GM12865 (cell line): ENCODE measurements at regions not wholly inside any gene's neighbourhood (a gene's known extent, or its start where the extent isn't known, plus 50 kb on each side); places are given as distances from the start of the nearest gene placed in this dataset.

ENCODE experiments used
- DNase-seq: peaks from one replicate; pipeline ENCODE4 v3.0.0; 2010; ENCODE audit warnings: low read depth
- H3K4me3 ChIP-seq: 2 replicates; pipeline ENCODE4 v1.5.1; 2011; ENCODE audit warnings: mild to moderate bottlenecking, low read depth, low read length, control low read depth
- CTCF ChIP-seq: IDR thresholded peaks from 2 replicates; pipeline ENCODE4 v1.5.1; 2011; ENCODE audit warnings: low read length, control low read depth, low read depth, inconsistent platforms; ENCODE audit not compliant: insufficient read depth; ENCODE audit errors: missing control alignments

- no peak overlapping the region for H3K4me3 ChIP-seq
- no peak for TF ChIP-seq CTCF
- DNase-seq = no peak
Measured at GRCh38 chr2:123015186-123015585, 1009.9 kb upstream of the CNTNAP5 start.

- no peak for TF ChIP-seq CTCF
- H3K4me3 ChIP-seq = no peak overlapping the region
- no peak for DNase-seq
Measured at GRCh38 chr2:123035541-123035940, 989.5 kb upstream of the CNTNAP5 start.

GRCh38 chr2:123036300-123036699 is 988.8 kb upstream of the CNTNAP5 start:
- no peak for TF ChIP-seq CTCF
- DNase-seq = no peak

GRCh38 chr2:123040506-123040905 is 984.6 kb upstream of the CNTNAP5 start:
- no peak for TF ChIP-seq CTCF
- DNase-seq = no peak
- no peak overlapping the region for H3K4me3 ChIP-seq

More at GRCh38 chr2:123036300-123036699, 988.8 kb upstream of the CNTNAP5 start:
- no peak overlapping the region for H3K4me3 ChIP-seq

GRCh38 chr2:123043458-123043857 is 981.6 kb upstream of the CNTNAP5 start:
- no peak for TF ChIP-seq CTCF
- no peak overlapping the region for H3K4me3 ChIP-seq
- DNase-seq = no peak

GRCh38 chr2:123045713-123046112 is 979.4 kb upstream of the CNTNAP5 start:
- H3K4me3 ChIP-seq = no peak overlapping the region
- no peak for DNase-seq
- TF ChIP-seq CTCF = no peak

- no peak for TF ChIP-seq CTCF
- no peak for DNase-seq
- no peak overlapping the region for H3K4me3 ChIP-seq
Measured at GRCh38 chr2:123047186-123047585, 977.9 kb upstream of the CNTNAP5 start.
